ENCODE measurements at regions not wholly inside any gene's neighbourhood (a gene's known extent, or its start where the extent isn't known, plus 50 kb on each side); places are given as distances from the start of the nearest gene placed in this dataset.
"Not testable (repeated sequence)": the region's sequence is repeated elsewhere in the genome, so short reads cannot be mapped to it uniquely, and the experiment has no call there.

DNA sequence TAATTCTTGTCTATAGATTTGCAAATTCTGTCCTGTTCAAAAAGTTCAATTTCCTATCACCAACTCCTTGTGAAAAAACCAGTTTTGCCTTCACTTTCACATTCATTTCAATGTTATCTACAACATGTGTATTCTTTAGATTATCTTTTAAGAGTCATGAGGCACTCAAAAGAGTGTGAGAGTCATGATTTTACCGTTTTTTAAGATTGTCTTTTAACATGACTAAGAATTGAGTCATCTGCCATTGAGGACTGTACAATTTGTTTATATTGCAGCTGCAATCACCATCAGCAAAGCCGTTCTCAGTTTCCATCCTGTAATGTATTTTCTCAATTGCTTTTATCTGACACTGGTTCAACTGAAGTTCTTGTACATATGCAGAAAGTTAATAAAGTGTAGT lies 275.8 kb downstream of the LNPK start:
- Histone ChIP-seq H3K27me3 (replicated peaks; ENCODE audit: insufficient read depth, low read depth, low read length, poor library complexity) (no peaks in the 10 kb centered on the region), H3K4me1 (ENCODE audit: insufficient read depth, low read length, poor library complexity, severe bottlenecking) (no peaks in the 10 kb centered on the region), H3K4me3 (ENCODE audit: low read depth, low read length, poor library complexity, severe bottlenecking) (no peak overlapping the region), H3K36me3 (ENCODE audit: insufficient read depth, low read length, poor library complexity, severe bottlenecking) (no peaks in the 10 kb centered on the region), H3K9me3 (ENCODE audit: low read depth, low read length, poor library complexity, severe bottlenecking) (peaks cover 4% of the 10 kb centered on the region), H3K27ac (ENCODE audit: low read depth, low read length, poor library complexity, severe bottlenecking) (no peak overlapping the region)
- DNase-seq (ENCODE audit: low spot score): no peak
- TF ChIP-seq, protein P1, sequence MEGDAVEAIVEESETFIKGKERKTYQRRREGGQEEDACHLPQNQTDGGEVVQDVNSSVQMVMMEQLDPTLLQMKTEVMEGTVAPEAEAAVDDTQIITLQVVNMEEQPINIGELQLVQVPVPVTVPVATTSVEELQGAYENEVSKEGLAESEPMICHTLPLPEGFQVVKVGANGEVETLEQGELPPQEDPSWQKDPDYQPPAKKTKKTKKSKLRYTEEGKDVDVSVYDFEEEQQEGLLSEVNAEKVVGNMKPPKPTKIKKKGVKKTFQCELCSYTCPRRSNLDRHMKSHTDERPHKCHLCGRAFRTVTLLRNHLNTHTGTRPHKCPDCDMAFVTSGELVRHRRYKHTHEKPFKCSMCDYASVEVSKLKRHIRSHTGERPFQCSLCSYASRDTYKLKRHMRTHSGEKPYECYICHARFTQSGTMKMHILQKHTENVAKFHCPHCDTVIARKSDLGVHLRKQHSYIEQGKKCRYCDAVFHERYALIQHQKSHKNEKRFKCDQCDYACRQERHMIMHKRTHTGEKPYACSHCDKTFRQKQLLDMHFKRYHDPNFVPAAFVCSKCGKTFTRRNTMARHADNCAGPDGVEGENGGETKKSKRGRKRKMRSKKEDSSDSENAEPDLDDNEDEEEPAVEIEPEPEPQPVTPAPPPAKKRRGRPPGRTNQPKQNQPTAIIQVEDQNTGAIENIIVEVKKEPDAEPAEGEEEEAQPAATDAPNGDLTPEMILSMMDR (conservative IDR thresholded peaks at IDR 0.05; ENCODE audit: low read depth, low read length): no peak
- TF ChIP-seq EZH2 (IDR thresholded peaks at IDR 0.05; ENCODE audit: borderline replicate concordance, low read depth, low read length, poor library complexity, severe bottlenecking): no peak
- BruUV-seq (replicated peaks): no TSS peak
- intact Hi-C loops (cut with micrococcal nuclease; ENCODE audit: unreplicated experiment): no loop called here
- ChIA-PET POLR2A (ENCODE audit: low non-redundant PET) (no interaction called here), CTCF (no interaction called here)

DNA sequence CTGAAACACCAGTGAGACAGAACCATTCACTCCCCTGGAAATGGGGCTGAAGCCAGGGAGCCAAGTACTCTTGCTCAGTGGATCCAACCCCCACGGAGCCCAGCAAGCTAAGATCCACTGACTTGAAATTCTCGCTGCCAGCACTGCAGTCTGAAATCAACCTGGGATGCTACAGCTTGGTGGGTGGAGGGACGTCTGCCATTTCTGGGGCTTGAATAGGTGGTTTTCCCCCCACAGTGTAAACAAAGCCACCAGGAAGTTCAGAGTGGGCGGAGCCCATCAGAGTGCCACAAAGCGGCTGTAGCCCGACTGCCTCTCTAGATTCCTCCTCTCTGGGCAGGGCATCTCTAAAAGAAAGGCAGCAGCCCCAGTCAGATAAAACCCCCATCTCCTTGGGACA lies 292.8 kb downstream of the LNPK start:
- no peaks in the 10 kb centered on the region for H3K36me3 ChIP-seq (ENCODE audit: insufficient read depth, low read length, poor library complexity, severe bottlenecking)
- no peak overlapping the region for H3K4me3 ChIP-seq (ENCODE audit: low read depth, low read length, poor library complexity, severe bottlenecking)
- no TSS peak for BruUV-seq (replicated peaks)
- H3K9me3 ChIP-seq (ENCODE audit: low read depth, low read length, poor library complexity, severe bottlenecking): no peaks in the 10 kb centered on the region
- intact Hi-C loops (cut with micrococcal nuclease; ENCODE audit: unreplicated experiment): no loop called here
- H3K27me3 ChIP-seq (replicated peaks; ENCODE audit: insufficient read depth, low read depth, low read length, poor library complexity): peaks cover 2% of the 10 kb centered on the region
- ChIA-PET CTCF (no interaction called here), POLR2A (ENCODE audit: low non-redundant PET) (no interaction called here)
- TF ChIP-seq, protein P1 (conservative IDR thresholded peaks at IDR 0.05; ENCODE audit: low read depth, low read length): no peak
- no peak for TF ChIP-seq EZH2 (IDR thresholded peaks at IDR 0.05; ENCODE audit: borderline replicate concordance, low read depth, low read length, poor library complexity, severe bottlenecking)
- no peak for DNase-seq (ENCODE audit: low spot score)
- no peaks in the 10 kb centered on the region for H3K4me1 ChIP-seq (ENCODE audit: insufficient read depth, low read length, poor library complexity, severe bottlenecking)
- no peak overlapping the region for H3K27ac ChIP-seq (ENCODE audit: low read depth, low read length, poor library complexity, severe bottlenecking)

DNA sequence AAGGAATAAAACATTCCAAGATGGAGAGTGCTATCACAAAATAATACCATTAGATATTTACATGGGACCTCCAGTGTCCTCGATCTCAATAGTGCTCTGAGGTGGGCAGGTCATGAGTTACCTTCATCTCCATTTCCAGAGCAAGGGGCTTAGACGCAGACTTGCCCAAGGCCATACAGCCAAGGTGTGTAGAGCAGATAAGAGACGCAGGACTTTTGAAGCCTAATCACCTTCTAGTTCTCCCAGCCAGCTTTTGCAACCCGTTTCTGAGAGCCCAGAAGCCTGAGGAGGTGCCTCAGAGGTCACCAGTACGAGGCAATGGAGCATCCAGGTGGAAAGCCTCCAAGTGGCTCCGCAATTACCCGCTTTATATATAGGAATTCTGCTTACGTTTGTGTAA lies 294.7 kb downstream of the LNPK start:
- POLR2A ChIA-PET (ENCODE audit: low non-redundant PET): no interaction called here
- CTCF ChIA-PET: no interaction called here
- H3K27ac ChIP-seq (ENCODE audit: low read depth, low read length, poor library complexity, severe bottlenecking): no peak overlapping the region
- peaks cover 2% of the 10 kb centered on the region for H3K27me3 ChIP-seq (replicated peaks; ENCODE audit: insufficient read depth, low read depth, low read length, poor library complexity)
- H3K4me1 ChIP-seq (ENCODE audit: insufficient read depth, low read length, poor library complexity, severe bottlenecking): no peaks in the 10 kb centered on the region
- no peaks in the 10 kb centered on the region for H3K36me3 ChIP-seq (ENCODE audit: insufficient read depth, low read length, poor library complexity, severe bottlenecking)
- DNase-seq (ENCODE audit: low spot score): no peak
- intact Hi-C loops (cut with micrococcal nuclease; ENCODE audit: unreplicated experiment): no loop called here
- BruUV-seq (replicated peaks): no TSS peak
- H3K4me3 ChIP-seq (ENCODE audit: low read depth, low read length, poor library complexity, severe bottlenecking): no peak overlapping the region
- no peak for TF ChIP-seq EZH2 (IDR thresholded peaks at IDR 0.05; ENCODE audit: borderline replicate concordance, low read depth, low read length, poor library complexity, severe bottlenecking)
- TF ChIP-seq, protein P1 (conservative IDR thresholded peaks at IDR 0.05; ENCODE audit: low read depth, low read length): no peak
- H3K9me3 ChIP-seq (ENCODE audit: low read depth, low read length, poor library complexity, severe bottlenecking): no peaks in the 10 kb centered on the region

DNA sequence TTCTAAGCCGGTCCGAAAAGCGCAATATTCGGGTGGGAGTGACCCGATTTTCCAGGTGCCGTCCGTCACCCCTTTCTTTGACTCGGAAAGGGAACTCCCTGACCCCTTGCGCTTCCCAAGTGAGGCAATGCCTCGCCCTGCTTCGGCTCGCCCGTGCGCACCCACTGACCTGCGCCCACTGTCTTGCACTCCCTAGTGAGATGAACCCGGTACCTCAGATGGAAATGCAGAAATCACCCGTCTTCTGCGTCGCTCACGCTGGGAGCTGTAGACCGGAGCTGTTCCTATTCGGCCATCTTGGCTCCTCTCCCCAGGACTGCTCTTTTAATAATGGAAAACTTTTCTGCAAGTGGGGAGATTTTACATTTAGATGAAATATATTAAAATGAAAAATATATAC lies 297.5 kb downstream of the LNPK start:
- BruUV-seq (replicated peaks); H3K27ac ChIP-seq (ENCODE audit: low read depth, low read length, poor library complexity, severe bottlenecking); H3K27me3 ChIP-seq (replicated peaks; ENCODE audit: insufficient read depth, low read depth, low read length, poor library complexity); DNase-seq (ENCODE audit: low spot score); POLR2A ChIA-PET (ENCODE audit: low non-redundant PET); H3K4me1 ChIP-seq (ENCODE audit: insufficient read depth, low read length, poor library complexity, severe bottlenecking); intact Hi-C loops (cut with micrococcal nuclease; ENCODE audit: unreplicated experiment); H3K4me3 ChIP-seq (ENCODE audit: low read depth, low read length, poor library complexity, severe bottlenecking); CTCF ChIA-PET; H3K36me3 ChIP-seq (ENCODE audit: insufficient read depth, low read length, poor library complexity, severe bottlenecking); H3K9me3 ChIP-seq (ENCODE audit: low read depth, low read length, poor library complexity, severe bottlenecking): not testable (repeated sequence)

Data from A673 (cell line).